ENCODE measurements at regions not wholly inside any gene's neighbourhood (a gene's known extent, or its start where the extent isn't known, plus 50 kb on each side); places are given as distances from the start of the nearest gene placed in this dataset.

DNA sequence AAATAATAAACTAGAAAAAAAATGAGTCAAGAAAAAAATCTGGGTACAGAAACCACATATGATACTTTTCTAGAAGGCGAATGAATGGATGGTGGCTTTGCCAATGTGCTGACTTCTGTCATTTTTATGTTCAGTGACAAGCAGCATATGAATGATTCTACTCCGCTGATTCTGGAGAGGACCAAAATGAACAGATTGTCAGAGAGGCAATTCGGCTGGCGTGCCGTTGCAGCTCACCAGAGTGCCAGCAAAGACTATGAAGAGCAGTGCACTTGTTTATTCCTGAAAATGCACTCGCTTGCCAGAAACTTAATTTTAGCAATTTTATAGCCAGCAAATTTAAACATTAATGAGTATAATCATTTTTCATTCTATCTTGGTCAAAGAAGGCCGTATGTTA is 105.9 kb upstream of the NYAP2 start:
- TF ChIP-seq, protein P1, sequence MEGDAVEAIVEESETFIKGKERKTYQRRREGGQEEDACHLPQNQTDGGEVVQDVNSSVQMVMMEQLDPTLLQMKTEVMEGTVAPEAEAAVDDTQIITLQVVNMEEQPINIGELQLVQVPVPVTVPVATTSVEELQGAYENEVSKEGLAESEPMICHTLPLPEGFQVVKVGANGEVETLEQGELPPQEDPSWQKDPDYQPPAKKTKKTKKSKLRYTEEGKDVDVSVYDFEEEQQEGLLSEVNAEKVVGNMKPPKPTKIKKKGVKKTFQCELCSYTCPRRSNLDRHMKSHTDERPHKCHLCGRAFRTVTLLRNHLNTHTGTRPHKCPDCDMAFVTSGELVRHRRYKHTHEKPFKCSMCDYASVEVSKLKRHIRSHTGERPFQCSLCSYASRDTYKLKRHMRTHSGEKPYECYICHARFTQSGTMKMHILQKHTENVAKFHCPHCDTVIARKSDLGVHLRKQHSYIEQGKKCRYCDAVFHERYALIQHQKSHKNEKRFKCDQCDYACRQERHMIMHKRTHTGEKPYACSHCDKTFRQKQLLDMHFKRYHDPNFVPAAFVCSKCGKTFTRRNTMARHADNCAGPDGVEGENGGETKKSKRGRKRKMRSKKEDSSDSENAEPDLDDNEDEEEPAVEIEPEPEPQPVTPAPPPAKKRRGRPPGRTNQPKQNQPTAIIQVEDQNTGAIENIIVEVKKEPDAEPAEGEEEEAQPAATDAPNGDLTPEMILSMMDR (IDR thresholded peaks at IDR 0.05; ENCODE audit: low read length) = no peak
- no peak for TF ChIP-seq EZH2phosphoT487 (IDR thresholded peaks at IDR 0.05; ENCODE audit: low read length)

All from MM.1S (cell line).